SK-N-SH (cell line): ENCODE measurements at regions not wholly inside any gene's neighbourhood (a gene's known extent, or its start where the extent isn't known, plus 50 kb on each side); places are given as distances from the start of the nearest gene placed in this dataset.

Source experiments
- CTCF ChIA-PET: fragments of 300-600, 350-600 bp; formaldehyde crosslinking; extraction: SDS; loops from one replicate; lab custom pipeline; 2021; lab: Yijun Ruan, JAX
- POLR2A ChIA-PET: fragments of 350-600 bp; sonication (Branson Sonifier 250); formaldehyde crosslinking; extraction: SDS; loops from one replicate; lab custom pipeline; 2020; ENCODE audit warnings: antibody characterized with exemption, inconsistent platforms; lab: Yijun Ruan, JAX
- DNase-seq: peaks from one replicate; pipeline ENCODE4 v3.0.0; 2012
- H2AFZ ChIP-seq: fragments of 200-600 bp; sonication (generic); 2 replicates; pipeline ENCODE4 v1.8.1; 2016; ENCODE audit warnings: antibody characterized with exemption, mild to moderate bottlenecking, low read depth
- H3F3A ChIP-seq: fragments of 200-600 bp; sonication (generic); replicated peaks from 2 replicates; pipeline ENCODE3; 2016; ENCODE audit warnings: antibody characterized with exemption, mild to moderate bottlenecking; ENCODE audit not compliant: insufficient read depth
- H3K27ac ChIP-seq, 2 experiments: fragments of 200-500 bp in 1 of 2; fragments of 200-600 bp in 1 of 2; sonication (Bioruptor generic) in 1 of 2; sonication (generic), shearing (Covaris generic) in 1 of 2; 2 replicates each; pipeline versions ENCODE4 v1.5.1 to v1.6.1; 2014 to 2016; ENCODE audit warnings: low read depth in 2 of 2, inconsistent platforms in 1 of 2, low read length in 1 of 2, mild to moderate bottlenecking in 1 of 2, mixed read lengths in 1 of 2
- H3K27me3 ChIP-seq: fragments of 200-600 bp; sonication (generic), shearing (Covaris generic); 2 replicates; pipeline ENCODE4 v1.6.1; 2016; ENCODE audit warnings: mixed run types; ENCODE audit not compliant: insufficient read depth
- H3K36me3 ChIP-seq, 2 experiments: fragments of 200-500 bp in 1 of 2; fragments of 200-600 bp in 1 of 2; sonication (Bioruptor generic) in 1 of 2; sonication (generic) in 1 of 2; replicated peaks in 1 of 2; 2 replicates each; pipeline versions ENCODE3 to v1.5.1; 2014 to 2016; ENCODE audit warnings: low read length in 1 of 2, mild to moderate bottlenecking in 1 of 2; ENCODE audit not compliant: insufficient read depth in 2 of 2, control insufficient read depth in 1 of 2
- H3K4me1 ChIP-seq, 2 experiments: fragments of 200-500 bp in 1 of 2; fragments of 200-600 bp in 1 of 2; sonication (Bioruptor generic) in 1 of 2; sonication (generic), shearing (Covaris generic) in 1 of 2; 2 replicates each; pipeline versions ENCODE4 v1.5.1 to v1.6.1; 2014 to 2016; ENCODE audit warnings: low read depth in 1 of 2, low read length in 1 of 2, mixed run types in 1 of 2; ENCODE audit not compliant: insufficient read depth in 2 of 2, control insufficient read depth in 1 of 2
- H3K4me2 ChIP-seq: fragments of 200-600 bp; sonication (generic), shearing (Covaris generic); 2 replicates; pipeline ENCODE4 v1.6.1; 2017; ENCODE audit warnings: mixed run types
- H3K4me3 ChIP-seq, 2 experiments: fragments of 200-500 bp in 1 of 2; fragments of 200-600 bp in 1 of 2; sonication (Bioruptor generic) in 1 of 2; sonication (generic), shearing (Covaris generic) in 1 of 2; 2 replicates each; pipeline versions ENCODE4 v1.5.1 to v1.8.1; 2014 to 2016; ENCODE audit warnings: low read depth in 2 of 2, inconsistent platforms in 1 of 2, low read length in 1 of 2, mild to moderate bottlenecking in 1 of 2, mixed read lengths in 1 of 2, moderate library complexity in 1 of 2
- H3K79me2 ChIP-seq: fragments of 200-600 bp; sonication (generic); 2 replicates; pipeline ENCODE4 v1.8.1; 2017; ENCODE audit warnings: mild to moderate bottlenecking; ENCODE audit not compliant: insufficient read depth
- H3K9ac ChIP-seq: fragments of 200-600 bp; sonication (generic); 2 replicates; pipeline ENCODE4 v1.6.1; 2017; ENCODE audit warnings: mixed run types
- H3K9me2 ChIP-seq: fragments of 200-600 bp; sonication (generic); 2 replicates; pipeline ENCODE4 v1.6.1; 2017; ENCODE audit warnings: mixed run types
- H3K9me3 ChIP-seq: fragments of 200-600 bp; sonication (generic); 2 replicates; pipeline ENCODE4 v1.6.1; 2017; ENCODE audit warnings: mixed run types, mild to moderate bottlenecking, moderate library complexity
- H4K20me1 ChIP-seq: fragments of 200-600 bp; sonication (generic); 2 replicates; pipeline ENCODE4 v1.6.1; 2017; ENCODE audit warnings: mild to moderate bottlenecking, mixed run types; ENCODE audit not compliant: insufficient read depth
- ELF1 ChIP-seq: IDR thresholded peaks from 2 replicates; pipeline ENCODE4 v1.4.0; 2012
- EP300 ChIP-seq, 2 experiments: IDR thresholded peaks; 2 replicates each; pipeline versions ENCODE4 v1.4.0 to v1.6.1; 2012; ENCODE audit warnings: borderline replicate concordance in 1 of 2, low read depth in 1 of 2, low read length in 1 of 2
- FOSL2 ChIP-seq: IDR thresholded peaks from 2 replicates; pipeline ENCODE4 v1.4.0; 2012; ENCODE audit warnings: low read depth, mild to moderate bottlenecking, moderate library complexity, borderline replicate concordance
- FOXM1 ChIP-seq: IDR thresholded peaks from 2 replicates; pipeline ENCODE4 v1.4.0; 2012; ENCODE audit warnings: low read depth, mild to moderate bottlenecking
- GABPA ChIP-seq: IDR thresholded peaks from 2 replicates; pipeline ENCODE4 v1.4.0; 2012; ENCODE audit warnings: low read depth, mild to moderate bottlenecking
- JUND ChIP-seq: IDR thresholded peaks from 2 replicates; pipeline ENCODE4 v1.4.0; 2012
- NFIC ChIP-seq: IDR thresholded peaks from 2 replicates; pipeline ENCODE4 v1.4.0; 2012; ENCODE audit warnings: borderline replicate concordance
- NRF1 ChIP-seq: IDR thresholded peaks from 2 replicates; pipeline ENCODE4 v1.6.1; 2012; ENCODE audit warnings: low read depth, mild to moderate bottlenecking, low read length
- POLR2AphosphoS5 ChIP-seq: IDR thresholded peaks from 2 replicates; pipeline ENCODE4 v1.6.1; 2012; ENCODE audit warnings: low read depth, low read length
- RAD21 ChIP-seq: IDR thresholded peaks from 2 replicates; pipeline ENCODE4 v1.6.1; 2012; ENCODE audit warnings: mild to moderate bottlenecking, low read length
- RCOR1 ChIP-seq: fragments of 150-350 bp; IDR thresholded peaks from 2 replicates; pipeline ENCODE4 v1.6.1; 2017; ENCODE audit warnings: antibody characterized with exemption, low read length
- REST ChIP-seq: IDR thresholded peaks from 2 replicates; pipeline ENCODE4 v1.6.1; 2012; ENCODE audit warnings: mild to moderate bottlenecking, low read depth, low read length, moderate library complexity
- SMC3 ChIP-seq: IDR thresholded peaks from 2 replicates; pipeline ENCODE4 v1.6.1; 2012; ENCODE audit warnings: low read depth, low read length, improper control_type of control experiment
- TCF12 ChIP-seq: IDR thresholded peaks from 2 replicates; pipeline ENCODE4 v1.4.0; 2012
- TEAD4 ChIP-seq: IDR thresholded peaks from 2 replicates; pipeline ENCODE4 v1.4.0; 2012; ENCODE audit warnings: mild to moderate bottlenecking, borderline replicate concordance; ENCODE audit not compliant: insufficient read depth
- YY1 ChIP-seq: IDR thresholded peaks from 2 replicates; pipeline ENCODE4 v1.4.0; 2012; ENCODE audit warnings: low read depth, mild to moderate bottlenecking
- ZBTB33 ChIP-seq: IDR thresholded peaks from 2 replicates; pipeline ENCODE4 v1.4.0; 2012; ENCODE audit warnings: low read depth, borderline replicate concordance
- WGBS: methylation state at CpG from one replicate; pipeline ENCODE4 v1.1.6; 2017; ENCODE audit warnings: low lambda C conversion rate; 5-methylcytosine and 5-hydroxymethylcytosine counted together
- TF ChIP-seq, protein P1 (sequence below): IDR thresholded peaks from 2 replicates; pipeline ENCODE4 v1.4.0; 2012; ENCODE audit warnings: low read depth
- TF ChIP-seq, protein P2 (sequence below): fragments of 150-350 bp; IDR thresholded peaks from 2 replicates; pipeline ENCODE4 v1.6.1; 2017; ENCODE audit warnings: antibody characterized with exemption, low read length, low read depth, borderline replicate concordance

DNA sequence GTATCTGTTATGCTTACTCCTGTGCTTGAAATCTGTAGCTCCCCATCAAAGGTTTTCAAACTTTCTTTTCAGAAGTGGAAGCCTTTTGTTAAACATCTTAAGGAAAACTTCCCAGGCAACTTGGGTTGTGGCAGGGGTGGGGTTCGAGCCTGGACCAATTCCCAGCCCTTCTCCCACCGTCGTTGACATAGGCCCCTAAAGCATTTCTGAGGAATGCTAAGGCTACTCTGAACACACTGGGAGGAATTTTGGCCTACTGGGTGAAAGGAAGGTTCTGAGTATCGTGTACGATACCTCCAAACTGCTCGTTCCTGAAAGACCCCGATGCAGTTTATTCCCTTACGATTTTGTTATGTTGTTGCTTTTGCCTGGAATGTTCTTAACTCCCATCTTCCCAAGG is 56.1 kb upstream of the PMFBP1 start:
- Histone ChIP-seq H2AFZ (no peak overlapping the region), H3K79me2 (no peaks in the 10 kb centered on the region), H3K9me3 (no peaks in the 10 kb centered on the region), H3K27me3 (no peaks in the 10 kb centered on the region), H4K20me1 (no peaks in the 10 kb centered on the region), H3K4me2 (no peak overlapping the region), H3K36me3 (no peaks in the 10 kb centered on the region), H3K4me1 (no peaks in the 10 kb centered on the region), H3F3A (no peaks in the 10 kb centered on the region), H3K27ac (no peak overlapping the region), H3K4me3 (no peak overlapping the region), H3K9me2 (no peaks in the 10 kb centered on the region), H3K9ac (no peak overlapping the region)
- 76% methylated on average over 8 of the region's 8 CpGs for WGBS
- POLR2A ChIA-PET = no interaction called here
- no peak for DNase-seq
- TF ChIP-seq NRF1 = no peak
- TF ChIP-seq RCOR1 = no peak
- TF ChIP-seq, protein P1, sequence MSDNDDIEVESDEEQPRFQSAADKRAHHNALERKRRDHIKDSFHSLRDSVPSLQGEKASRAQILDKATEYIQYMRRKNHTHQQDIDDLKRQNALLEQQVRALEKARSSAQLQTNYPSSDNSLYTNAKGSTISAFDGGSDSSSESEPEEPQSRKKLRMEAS = no peak
- no peak for TF ChIP-seq POLR2AphosphoS5
- TF ChIP-seq FOXM1 = no peak
- TF ChIP-seq GABPA = no peak
- TF ChIP-seq SMC3 = no peak
- TF ChIP-seq, protein P2, sequence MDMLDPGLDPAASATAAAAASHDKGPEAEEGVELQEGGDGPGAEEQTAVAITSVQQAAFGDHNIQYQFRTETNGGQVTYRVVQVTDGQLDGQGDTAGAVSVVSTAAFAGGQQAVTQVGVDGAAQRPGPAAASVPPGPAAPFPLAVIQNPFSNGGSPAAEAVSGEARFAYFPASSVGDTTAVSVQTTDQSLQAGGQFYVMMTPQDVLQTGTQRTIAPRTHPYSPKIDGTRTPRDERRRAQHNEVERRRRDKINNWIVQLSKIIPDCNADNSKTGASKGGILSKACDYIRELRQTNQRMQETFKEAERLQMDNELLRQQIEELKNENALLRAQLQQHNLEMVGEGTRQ = no peak
- no peak for TF ChIP-seq EP300 (IDR thresholded peaks at IDR 0.05; ENCODE audit: borderline replicate concordance in 1 of 2, low read depth in 1 of 2, low read length in 1 of 2)
- TF ChIP-seq TCF12 = no peak
- no peak for TF ChIP-seq NFIC
- TF ChIP-seq FOSL2 = no peak
- TF ChIP-seq ELF1 = no peak
- TF ChIP-seq YY1 = no peak
- no peak for TF ChIP-seq TEAD4
- no peak for TF ChIP-seq REST
- TF ChIP-seq ZBTB33 = no peak
- TF ChIP-seq JUND = no peak
- TF ChIP-seq RAD21 = no peak
- CTCF ChIA-PET = interaction anchor here (0.7 kb wide), 1 partner anchor 33 kb away, joined by 3 read pairs; no protein-coding TSS in a partner anchor
